ENCODE measurements at regions not wholly inside any gene's neighbourhood (a gene's known extent, or its start where the extent isn't known, plus 50 kb on each side); places are given as distances from the start of the nearest gene placed in this dataset.
A peak's percentile ranks its signal among the peaks of the same experiment; 100 is the strongest.

DNA sequence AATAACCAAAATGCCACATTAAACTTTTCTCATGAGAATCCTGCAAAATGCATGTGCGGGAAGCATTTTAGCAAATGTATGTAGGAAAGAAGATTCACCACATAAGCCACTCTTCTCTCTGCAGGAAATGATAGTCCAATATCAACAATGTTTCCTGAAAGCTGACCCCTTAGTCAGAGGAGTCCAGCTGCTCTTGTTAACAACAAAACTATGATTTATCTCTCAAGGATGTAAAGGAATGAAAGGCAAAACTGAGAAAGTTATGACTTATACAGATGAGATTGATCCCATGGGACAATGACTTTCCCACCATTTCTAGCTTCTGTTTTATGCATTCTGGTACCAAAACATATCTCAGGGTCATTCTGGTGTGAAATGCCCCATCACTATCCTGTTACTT, 125.0 kb upstream of the EDNRA start:
- DNase-seq, result no peak
- Histone ChIP-seq H3K9me3 (no peaks in the 10 kb centered on the region), H3K4me3 (no peak overlapping the region), H3K36me3 (no peaks in the 10 kb centered on the region), H3K27ac (no peak overlapping the region), H3K4me1 (peaks cover 0 to 7% (median 2%) of the 10 kb centered on the region in 4 donors), H3K27me3 (no peaks in the 10 kb centered on the region)
- intact Hi-C loops (cut with DNase I; ENCODE audit: low total_unique reads), result no loop called here
- 68 to 90% (median 83%) methylated on average over 1 of the region's 1 CpG for WGBS, 5 donors
- TF ChIP-seq, protein P1, sequence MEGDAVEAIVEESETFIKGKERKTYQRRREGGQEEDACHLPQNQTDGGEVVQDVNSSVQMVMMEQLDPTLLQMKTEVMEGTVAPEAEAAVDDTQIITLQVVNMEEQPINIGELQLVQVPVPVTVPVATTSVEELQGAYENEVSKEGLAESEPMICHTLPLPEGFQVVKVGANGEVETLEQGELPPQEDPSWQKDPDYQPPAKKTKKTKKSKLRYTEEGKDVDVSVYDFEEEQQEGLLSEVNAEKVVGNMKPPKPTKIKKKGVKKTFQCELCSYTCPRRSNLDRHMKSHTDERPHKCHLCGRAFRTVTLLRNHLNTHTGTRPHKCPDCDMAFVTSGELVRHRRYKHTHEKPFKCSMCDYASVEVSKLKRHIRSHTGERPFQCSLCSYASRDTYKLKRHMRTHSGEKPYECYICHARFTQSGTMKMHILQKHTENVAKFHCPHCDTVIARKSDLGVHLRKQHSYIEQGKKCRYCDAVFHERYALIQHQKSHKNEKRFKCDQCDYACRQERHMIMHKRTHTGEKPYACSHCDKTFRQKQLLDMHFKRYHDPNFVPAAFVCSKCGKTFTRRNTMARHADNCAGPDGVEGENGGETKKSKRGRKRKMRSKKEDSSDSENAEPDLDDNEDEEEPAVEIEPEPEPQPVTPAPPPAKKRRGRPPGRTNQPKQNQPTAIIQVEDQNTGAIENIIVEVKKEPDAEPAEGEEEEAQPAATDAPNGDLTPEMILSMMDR (IDR thresholded peaks at IDR 0.05), result no peak
- TF ChIP-seq POLR2AphosphoS5 (IDR thresholded peaks at IDR 0.05) (no peak), EP300 (IDR thresholded peaks at IDR 0.05) (no peak), POLR2A (IDR thresholded peaks at IDR 0.05) (no peak)

GRCh38 chr4:147360301-147360700, 120.6 kb upstream of the EDNRA start:
- TF ChIP-seq EP300 (IDR thresholded peaks at IDR 0.05), result no peak
- TF ChIP-seq POLR2AphosphoS5 (IDR thresholded peaks at IDR 0.05), result no peak
- TF ChIP-seq POLR2A (IDR thresholded peaks at IDR 0.05), result no peak
- TF ChIP-seq, protein P1 (IDR thresholded peaks at IDR 0.05), result no peak
- DNase-seq, result peak in 1 of 2 donors; percentile 55
- H3K27ac ChIP-seq, result peak overlapping the region in 4 of 5 donors; percentile 13 to 82 (median 76)
- H3K4me1 ChIP-seq, result peaks cover 0 to 36% (median 25%) of the 10 kb centered on the region in 4 donors
- H3K36me3 ChIP-seq, result no peaks in the 10 kb centered on the region
- no peaks in the 10 kb centered on the region for H3K27me3 ChIP-seq
- no peaks in the 10 kb centered on the region for H3K9me3 ChIP-seq
- intact Hi-C loops (cut with DNase I; ENCODE audit: low total_unique reads), result no loop called here
- 52 to 88% (median 61%) methylated on average over 3 of the region's 3 CpGs for WGBS, 5 donors
- H3K4me3 ChIP-seq, result no peak overlapping the region

DNA sequence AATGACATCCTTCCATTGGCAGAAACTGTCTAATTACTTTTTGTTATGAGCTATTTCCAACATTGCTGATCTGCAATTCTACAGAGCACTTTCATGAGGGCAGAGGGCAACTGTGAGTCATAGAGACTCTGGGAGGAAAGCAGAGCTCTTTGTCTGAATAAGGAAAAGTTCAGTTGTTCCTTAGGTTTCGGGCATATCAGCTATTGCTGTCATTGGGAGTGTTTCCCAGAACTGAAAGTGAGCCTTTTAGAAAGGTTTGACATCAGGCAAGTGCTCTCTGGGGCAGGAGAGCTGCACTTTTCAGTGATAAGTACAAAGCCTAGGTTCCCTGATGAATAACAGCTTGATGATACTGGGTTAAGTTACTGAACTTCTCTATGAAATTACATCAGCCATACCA, 119.2 kb upstream of the EDNRA start:
- DNase-seq, result peak; percentile 33 to 83
- Histone ChIP-seq H3K27ac (peak overlapping the region in 4 of 5 donors; percentile 72 to 82 (median 76)), H3K9me3 (no peaks in the 10 kb centered on the region), H3K4me3 (no peak overlapping the region), H3K36me3 (no peaks in the 10 kb centered on the region), H3K27me3 (no peaks in the 10 kb centered on the region), H3K4me1 (peaks cover 0 to 36% (median 25%) of the 10 kb centered on the region in 4 donors)
- WGBS, 5 donors, result 14 to 27% (median 23%) methylated on average over 1 of the region's 1 CpG
- intact Hi-C loops (cut with DNase I; ENCODE audit: low total_unique reads), result no loop called here
- TF ChIP-seq EP300 (IDR thresholded peaks at IDR 0.05) (no peak), POLR2AphosphoS5 (IDR thresholded peaks at IDR 0.05) (peak; percentile 39 to 81 (median 41))

DNA sequence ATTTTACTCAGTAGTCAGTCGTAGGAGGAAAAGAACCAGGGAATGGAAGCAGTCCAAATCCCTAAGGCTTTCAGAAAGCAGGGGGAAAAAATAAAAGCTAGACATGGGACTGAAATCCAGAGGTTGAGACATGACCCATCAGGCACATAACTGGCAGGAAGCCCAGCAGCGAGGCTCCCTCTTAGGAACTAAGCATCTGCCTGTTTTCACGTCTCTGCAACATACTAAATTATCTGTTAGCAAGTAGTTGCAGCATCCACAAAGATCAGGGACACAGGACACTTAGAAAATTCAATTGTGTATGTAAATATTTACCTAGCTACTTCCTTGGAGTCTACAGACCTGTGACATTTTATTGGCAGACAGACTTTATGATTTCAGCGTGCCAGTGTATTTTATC, 118.0 kb upstream of the EDNRA start:
- WGBS, 5 donors, result 25 to 49% (median 39%) methylated on average over 4 of the region's 4 CpGs
- no peaks in the 10 kb centered on the region for H3K9me3 ChIP-seq
- H3K27me3 ChIP-seq, result no peaks in the 10 kb centered on the region
- H3K27ac ChIP-seq, result peak overlapping the region in 4 of 5 donors; percentile 72 to 82 (median 76)
- peaks cover 0 to 36% (median 25%) of the 10 kb centered on the region in 4 donors for H3K4me1 ChIP-seq
- peak; percentile 48 to 89 for DNase-seq
- no peak overlapping the region for H3K4me3 ChIP-seq
- TF ChIP-seq EP300 (IDR thresholded peaks at IDR 0.05), result no peak
- TF ChIP-seq POLR2A (IDR thresholded peaks at IDR 0.05), result no peak
- no peak for TF ChIP-seq POLR2AphosphoS5 (IDR thresholded peaks at IDR 0.05)
- TF ChIP-seq, protein P1 (IDR thresholded peaks at IDR 0.05), result no peak
- intact Hi-C loops (cut with DNase I; ENCODE audit: low total_unique reads), result no loop called here
- H3K36me3 ChIP-seq, result no peaks in the 10 kb centered on the region

DNA sequence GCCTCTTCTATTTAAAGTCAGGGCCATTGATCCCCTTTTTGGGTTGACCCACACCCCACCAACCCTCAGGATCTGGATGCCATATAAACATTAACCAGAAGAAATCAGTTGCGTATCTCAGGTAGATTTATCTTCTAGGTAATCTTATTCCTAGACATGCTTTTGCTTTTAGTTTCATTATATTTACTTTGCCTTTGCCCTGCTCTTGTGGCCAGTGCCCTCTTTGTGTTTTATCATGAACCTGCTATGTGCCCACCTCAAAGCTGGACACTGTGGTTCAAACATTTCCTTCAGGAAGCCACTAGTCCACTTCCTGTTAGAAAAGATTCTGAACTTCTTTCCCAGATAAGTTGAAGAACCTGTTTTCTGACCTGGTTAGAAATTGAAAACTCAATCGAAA, 117.4 kb upstream of the EDNRA start:
- DNase-seq, result peak in 1 of 2 donors; percentile 34
- no peaks in the 10 kb centered on the region for H3K36me3 ChIP-seq
- no peak overlapping the region for H3K4me3 ChIP-seq
- WGBS, 5 donors, result 25 to 46% (median 33%) methylated on average over 2 of the region's 2 CpGs
- intact Hi-C loops (cut with DNase I; ENCODE audit: low total_unique reads), result no loop called here
- TF ChIP-seq EP300 (IDR thresholded peaks at IDR 0.05) (no peak), POLR2A (IDR thresholded peaks at IDR 0.05) (no peak), POLR2AphosphoS5 (IDR thresholded peaks at IDR 0.05) (no peak)
- TF ChIP-seq, protein P1 (IDR thresholded peaks at IDR 0.05), result no peak
- peak overlapping the region in 4 of 5 donors; percentile 72 to 82 (median 76) for H3K27ac ChIP-seq
- no peaks in the 10 kb centered on the region for H3K9me3 ChIP-seq
- no peaks in the 10 kb centered on the region for H3K27me3 ChIP-seq
- peaks cover 0 to 36% (median 25%) of the 10 kb centered on the region in 4 donors for H3K4me1 ChIP-seq
